Adrenal gland (tissue), 9 donors: ENCODE measurements at regions not wholly inside any gene's neighbourhood (a gene's known extent, or its start where the extent isn't known, plus 50 kb on each side); places are given as distances from the start of the nearest gene placed in this dataset.

Source experiments
- DNase-seq, 7 donors: peaks; one replicate each; pipeline ENCODE4 v3.0.0-alpha.2; 2019 to 2020
- H3K27ac ChIP-seq, 5 donors: fragments of 200-600 bp; sonication (generic) in 4 of 5; 1 replicate in 3 of 5; 2 replicates in 2 of 5; pipeline versions ENCODE4 v1.5.1 to v1.8.0; 2016 to 2020; ENCODE audit warnings: mild to moderate bottlenecking in 1 of 5
- H3K27me3 ChIP-seq: fragments of 200-600 bp; 2 replicates; pipeline ENCODE4 v1.8.0; 2021
- H3K36me3 ChIP-seq, 2 donors: fragments of 200-600 bp; replicated peaks in 1 of 2; 1 replicate in 1 of 2; 2 replicates in 1 of 2; pipeline versions ENCODE4 v1.5.1 to v1.8.0; 2018 to 2022
- H3K4me1 ChIP-seq, 2 donors: fragments of 200-600 bp; replicated peaks in 1 of 2; 1 replicate in 1 of 2; 2 replicates in 1 of 2; pipeline versions ENCODE4 v1.5.1 to v1.8.0; 2018 to 2021
- H3K4me3 ChIP-seq, 4 donors: fragments of 200-600 bp; sonication (generic) in 3 of 4; one replicate each; pipeline ENCODE4 v1.5.1; 2016 to 2018
- H3K9me3 ChIP-seq, 3 donors: fragments of 200-600 bp; sonication (generic) in 1 of 3; replicated peaks in 1 of 3; 1 replicate in 2 of 3; 2 replicates in 1 of 3; pipeline versions ENCODE4 v1.5.1 to v1.8.0; 2016 to 2021
- CTCF ChIP-seq, 6 experiments: fragments of 450-650 bp in 4 of 6; fragments of 200-600 bp in 2 of 6; sonication (generic) in 1 of 6; IDR thresholded peaks; 1 replicate in 5 of 6; 2 replicates in 1 of 6; pipeline versions ENCODE4 v1.5.1 to v1.8.0; 2016 to 2021; ENCODE audit warnings: antibody characterized with exemption in 6 of 6, mild to moderate bottlenecking in 2 of 6, moderate library complexity in 1 of 6
- POLR2A ChIP-seq, 2 donors: fragments of 450-650 bp; IDR thresholded peaks; one replicate each; pipeline ENCODE4 v1.6.1; 2017; ENCODE audit warnings: antibody characterized with exemption in 2 of 2, mild to moderate bottlenecking in 2 of 2, moderate library complexity in 1 of 2
- WGBS, 4 donors: extraction: QIAGEN DNeasy Blood & Tissue Kit in 2 of 4; methylation state at CpG; one replicate each; pipeline versions ENCODE4 v1.1.5 to v1.1.7; 2013 to 2017; 5-methylcytosine and 5-hydroxymethylcytosine counted together
- intact Hi-C, 2 donors: fragments of 100-400 bp; cut with DNase I; formaldehyde crosslinking; loops; one replicate each; pipeline versions ENCODE4 v1.14.1 to v1.15.0; 2022 to 2023
- donor health status: healthy with polysubstance abuse.
- donor health status: Bipolar disorder and iron deficiency.
- donor health status: DM: yes; HTN: yes; CAD: no.
- donor health status: DM: no; HTN: no; CAD: no.
- donor health status: DM: no; HTN: no; CAD: no.

GRCh38 chr17:77317091-77317750, 176.5 kb downstream of the SEC14L1 start:
- H3K27ac ChIP-seq: peak overlapping the region in 1 of 5 donors; percentile 82

GRCh38 chr17:77318021-77318420, 177.3 kb downstream of the SEC14L1 start:
- H3K4me1 ChIP-seq: peaks cover 45 to 56% of the 10 kb centered on the region in 2 donors
- no peaks in the 10 kb centered on the region for H3K27me3 ChIP-seq
- TF ChIP-seq CTCF (IDR thresholded peaks at IDR 0.05) (no peak), POLR2A (IDR thresholded peaks at IDR 0.05) (no peak)
- intact Hi-C loops: no loop called here
- 96 to 97% (median 96%) methylated on average over 7 of the region's 7 CpGs for WGBS, 4 donors
- peak in 2 of 7 donors; percentile 29 to 52 for DNase-seq
- peak overlapping the region in 1 of 5 donors; percentile 99 for H3K27ac ChIP-seq
- no peaks in the 10 kb centered on the region for H3K9me3 ChIP-seq
- H3K36me3 ChIP-seq: no peaks in the 10 kb centered on the region
- no peak overlapping the region for H3K4me3 ChIP-seq

More at GRCh38 chr17:77317091-77317750, 176.5 kb downstream of the SEC14L1 start:
- intact Hi-C loops: no loop called here
- WGBS, 4 donors: 86 to 92% (median 90%) methylated on average over 14 to 16 of the region's 16 CpGs
- peak in 1 of 7 donors; percentile 34 for DNase-seq
- Histone ChIP-seq H3K9me3 (no peaks in the 10 kb centered on the region), H3K36me3 (no peaks in the 10 kb centered on the region), H3K27me3 (no peaks in the 10 kb centered on the region), H3K4me1 (peaks cover 43 to 56% of the 10 kb centered on the region in 2 donors), H3K4me3 (no peak overlapping the region)
- TF ChIP-seq POLR2A (IDR thresholded peaks at IDR 0.05) (no peak), CTCF (IDR thresholded peaks at IDR 0.05) (no peak)

- Histone ChIP-seq H3K4me3 (peak overlapping the region in 1 of 4 donors; percentile 70), H3K9me3 (no peaks in the 10 kb centered on the region), H3K4me1 (peaks cover 51 to 55% of the 10 kb centered on the region in 2 donors), H3K36me3 (no peaks in the 10 kb centered on the region), H3K27me3 (no peaks in the 10 kb centered on the region), H3K27ac (peak overlapping the region; percentile 95 to 99 (median 95))
- DNase-seq: peak in 5 of 7 donors; percentile 49 to 81 (median 78)
- 48 to 60% (median 50%) methylated on average over 10 to 14 of the region's 14 CpGs for WGBS, 4 donors
- intact Hi-C loops: no loop called here
- TF ChIP-seq POLR2A (IDR thresholded peaks at IDR 0.05) (no peak), CTCF (IDR thresholded peaks at IDR 0.05) (no peak)
Measured at GRCh38 chr17:77318491-77319210, 177.9 kb downstream of the SEC14L1 start.

GRCh38 chr17:77319211-77320043, 178.7 kb downstream of the SEC14L1 start:
- peaks cover 59 to 61% of the 10 kb centered on the region in 2 donors for H3K4me1 ChIP-seq
- TF ChIP-seq CTCF (IDR thresholded peaks at IDR 0.05) (no peak), POLR2A (IDR thresholded peaks at IDR 0.05) (peak; percentile 74 to 99)
- H3K27ac ChIP-seq: peak overlapping the region; percentile 95 to 99 (median 95)
- peak overlapping the region in 3 of 4 donors; percentile 40 to 70 (median 58) for H3K4me3 ChIP-seq
- H3K9me3 ChIP-seq: no peaks in the 10 kb centered on the region
- DNase-seq: peak; percentile 89 to 97 (median 96)
- WGBS, 4 donors: 7 to 12% (median 10%) methylated on average over 25 to 38 of the region's 38 CpGs
- no peaks in the 10 kb centered on the region for H3K27me3 ChIP-seq
- intact Hi-C loops: no loop called here
- no peaks in the 10 kb centered on the region for H3K36me3 ChIP-seq
